Hepatocyte (in vitro differentiated cells): ENCODE measurements at regions not wholly inside any gene's neighbourhood (a gene's known extent, or its start where the extent isn't known, plus 50 kb on each side); places are given as distances from the start of the nearest gene placed in this dataset.

ENCODE experiments used
- CTCF ChIP-seq: fragments of 200-600 bp; sonication (generic); IDR thresholded peaks from 2 replicates; pipeline ENCODE4 v1.5.1; 2016; ENCODE audit warnings: antibody characterized with exemption, mild to moderate bottlenecking; ENCODE audit not compliant: poor library complexity
- EZH2 ChIP-seq: fragments of 200-600 bp; sonication (generic); IDR thresholded peaks from 2 replicates; pipeline ENCODE4 v1.6.1; 2016; ENCODE audit warnings: antibody characterized with exemption, mild to moderate bottlenecking, borderline replicate concordance
- EZH2phosphoT487 ChIP-seq: fragments of 200-600 bp; sonication (generic); IDR thresholded peaks from one replicate; pipeline ENCODE4 v1.6.1; 2018; ENCODE audit warnings: antibody characterized with exemption, mild to moderate bottlenecking, low read depth, moderate library complexity; ENCODE audit not compliant: unreplicated experiment, severe bottlenecking

- TF ChIP-seq CTCF (no peak), EZH2 (no peak), EZH2phosphoT487 (no peak)
Measured at GRCh38 chr3:161444694-161445077, 51.9 kb upstream of the OTOL1 start.
